Neural progenitor cell (in vitro differentiated cells): ENCODE measurements at regions not wholly inside any gene's neighbourhood (a gene's known extent, or its start where the extent isn't known, plus 50 kb on each side); places are given as distances from the start of the nearest gene placed in this dataset.

Experiments used
- CTCF ChIP-seq: fragments of 200-600 bp; sonication (generic); IDR thresholded peaks from 2 replicates; pipeline ENCODE4 v1.5.1; 2017; ENCODE audit warnings: antibody characterized with exemption, mild to moderate bottlenecking
- EZH2phosphoT487 ChIP-seq: fragments of 200-600 bp; sonication (generic); IDR thresholded peaks from 2 replicates; pipeline ENCODE4 v1.6.1; 2017; ENCODE audit warnings: antibody characterized with exemption

- TF ChIP-seq CTCF (no peak), EZH2phosphoT487 (no peak)
These were observed 108.2 kb downstream of the VEGFA start for GRCh38 chr6:43878127-43878634.
